ENCODE measurements at regions not wholly inside any gene's neighbourhood (a gene's known extent, or its start where the extent isn't known, plus 50 kb on each side); places are given as distances from the start of the nearest gene placed in this dataset.

DNA sequence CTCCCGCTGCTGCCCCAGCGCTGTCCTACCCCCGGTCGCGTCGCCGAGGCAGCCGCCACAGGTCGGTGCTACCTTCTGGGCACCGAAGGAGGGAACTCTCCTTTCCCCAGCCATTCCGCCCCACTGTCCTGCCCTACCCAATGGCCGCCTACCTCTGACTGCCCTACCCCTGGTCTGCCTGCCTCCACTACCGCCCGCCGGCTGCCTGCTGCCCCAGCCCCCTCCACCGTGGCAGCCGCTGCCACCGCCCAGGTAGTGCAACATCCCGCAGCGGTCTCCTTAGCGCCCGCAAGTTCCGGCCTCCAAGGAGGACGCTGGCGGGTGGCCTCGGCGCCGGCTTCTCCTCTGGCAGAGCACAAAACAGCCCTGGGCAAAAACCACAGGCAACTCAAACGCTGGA is 1303.1 kb downstream of the UQCRFS1 start:
- H3K9me3 Mint-ChIP-seq, result peaks cover 71% of the 10 kb centered on the region
- ChIA-PET POLR2A (no interaction called here), CTCF (no interaction called here)
- H3K4me1 Mint-ChIP-seq, result no peaks in the 10 kb centered on the region
- DNase-seq (ENCODE audit: low spot score) (no peak), ATAC-seq (no peak)
- H3K4me3 Mint-ChIP-seq, result no peak overlapping the region
- H3K36me3 Mint-ChIP-seq, result peaks cover 47% of the 10 kb centered on the region
- TF ChIP-seq, protein P1, sequence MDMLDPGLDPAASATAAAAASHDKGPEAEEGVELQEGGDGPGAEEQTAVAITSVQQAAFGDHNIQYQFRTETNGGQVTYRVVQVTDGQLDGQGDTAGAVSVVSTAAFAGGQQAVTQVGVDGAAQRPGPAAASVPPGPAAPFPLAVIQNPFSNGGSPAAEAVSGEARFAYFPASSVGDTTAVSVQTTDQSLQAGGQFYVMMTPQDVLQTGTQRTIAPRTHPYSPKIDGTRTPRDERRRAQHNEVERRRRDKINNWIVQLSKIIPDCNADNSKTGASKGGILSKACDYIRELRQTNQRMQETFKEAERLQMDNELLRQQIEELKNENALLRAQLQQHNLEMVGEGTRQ (CRISPR knock-in tag; IDR thresholded peaks at IDR 0.05), result no peak
- TF ChIP-seq, protein P2, sequence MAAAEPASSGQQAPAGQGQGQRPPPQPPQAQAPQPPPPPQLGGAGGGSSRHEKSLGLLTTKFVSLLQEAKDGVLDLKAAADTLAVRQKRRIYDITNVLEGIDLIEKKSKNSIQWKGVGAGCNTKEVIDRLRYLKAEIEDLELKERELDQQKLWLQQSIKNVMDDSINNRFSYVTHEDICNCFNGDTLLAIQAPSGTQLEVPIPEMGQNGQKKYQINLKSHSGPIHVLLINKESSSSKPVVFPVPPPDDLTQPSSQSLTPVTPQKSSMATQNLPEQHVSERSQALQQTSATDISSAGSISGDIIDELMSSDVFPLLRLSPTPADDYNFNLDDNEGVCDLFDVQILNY (CRISPR knock-in tag; IDR thresholded peaks at IDR 0.05), result no peak
- TF ChIP-seq ZNF396 (CRISPR knock-in tag; IDR thresholded peaks at IDR 0.05; ENCODE audit: borderline replicate concordance) (no peak), GABPB1 (CRISPR knock-in tag; IDR thresholded peaks at IDR 0.05) (no peak), ZNF317 (CRISPR knock-in tag; IDR thresholded peaks at IDR 0.05; ENCODE audit: borderline replicate concordance, low read depth) (no peak)
- H3K27ac Mint-ChIP-seq, result no peak overlapping the region
- H3K27me3 Mint-ChIP-seq (ENCODE audit: low read depth), result peaks cover 6% of the 10 kb centered on the region; the same call in 1 of the 2 replicates

DNA sequence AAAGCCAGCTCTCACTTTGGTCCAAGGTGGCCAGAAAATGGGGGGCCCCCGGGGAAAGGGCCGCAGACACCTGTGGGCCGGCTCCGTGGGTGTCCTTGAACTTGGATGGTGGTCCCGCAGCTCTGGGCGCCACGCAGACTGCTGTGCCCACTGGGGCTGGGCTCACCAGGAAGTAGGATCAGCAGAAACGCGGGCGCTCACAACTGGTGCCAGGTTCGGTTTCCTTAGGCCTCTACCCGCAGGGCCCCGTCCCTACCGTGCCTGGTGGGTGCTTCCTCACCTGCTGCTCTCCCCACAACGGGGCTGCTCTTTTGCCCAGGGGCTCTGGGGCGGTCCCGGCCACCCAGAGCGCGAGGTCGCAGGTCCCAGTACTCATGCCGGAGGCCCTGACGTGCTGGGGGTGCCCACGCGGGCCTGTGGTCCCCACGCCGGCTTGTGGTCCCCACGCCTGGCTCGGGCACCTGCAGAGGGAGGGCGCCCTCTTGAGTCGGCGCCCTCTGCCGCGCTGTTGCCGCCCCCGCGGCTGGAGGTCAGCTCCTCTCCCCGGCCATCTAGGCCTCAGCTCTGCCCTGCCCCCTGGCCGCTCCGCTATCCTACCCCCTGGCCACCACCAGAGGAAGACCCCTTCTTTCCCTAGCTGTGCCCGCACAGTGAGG is 1303.6 kb downstream of the UQCRFS1 start:
- Mint-ChIP-seq H3K4me3 (no peak overlapping the region), H3K4me1 (no peaks in the 10 kb centered on the region), H3K9me3 (peaks cover 74% of the 10 kb centered on the region), H3K36me3 (peaks cover 52% of the 10 kb centered on the region), H3K27ac (no peak overlapping the region), H3K27me3 (ENCODE audit: low read depth) (peaks cover 6% of the 10 kb centered on the region; the same call in 1 of the 2 replicates)
- ChIA-PET CTCF (no interaction called here), POLR2A (no interaction called here)
- DNase-seq (ENCODE audit: low spot score), result no peak
- TF ChIP-seq CBFB (CRISPR knock-in tag; IDR thresholded peaks at IDR 0.05; ENCODE audit: low read depth), result no peak
- ATAC-seq, result no peak

DNA sequence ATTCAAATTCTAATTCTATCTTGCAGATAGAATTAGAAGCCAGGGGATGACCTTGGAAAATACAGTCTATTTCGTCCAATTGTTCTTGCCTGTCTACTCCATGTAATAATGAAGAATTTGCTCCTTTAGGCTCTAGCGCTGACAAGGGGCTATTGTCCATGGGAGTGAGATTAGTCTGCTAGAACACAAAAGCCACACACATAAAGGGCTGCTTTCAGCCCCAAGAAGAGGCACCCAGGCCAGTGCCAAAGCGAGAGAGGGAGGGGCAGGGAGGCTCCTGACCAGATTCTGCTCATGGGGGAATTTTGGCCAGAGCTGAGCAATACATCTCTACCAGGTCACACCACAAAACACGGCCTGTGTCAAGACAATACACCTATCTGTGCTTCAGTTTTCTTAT is 1306.9 kb downstream of the UQCRFS1 start:
- no peaks in the 10 kb centered on the region for H3K4me1 Mint-ChIP-seq
- ChIA-PET CTCF (no interaction called here), POLR2A (no interaction called here)
- H3K9me3 Mint-ChIP-seq, result peaks cover 72% of the 10 kb centered on the region
- peaks cover 7% of the 10 kb centered on the region; the same call in 1 of the 2 replicates for H3K27me3 Mint-ChIP-seq (ENCODE audit: low read depth)
- DNase-seq (ENCODE audit: low spot score) (no peak), ATAC-seq (no peak)
- H3K4me3 Mint-ChIP-seq, result no peak overlapping the region
- no peak overlapping the region for H3K27ac Mint-ChIP-seq
- TF ChIP-seq, protein P3, sequence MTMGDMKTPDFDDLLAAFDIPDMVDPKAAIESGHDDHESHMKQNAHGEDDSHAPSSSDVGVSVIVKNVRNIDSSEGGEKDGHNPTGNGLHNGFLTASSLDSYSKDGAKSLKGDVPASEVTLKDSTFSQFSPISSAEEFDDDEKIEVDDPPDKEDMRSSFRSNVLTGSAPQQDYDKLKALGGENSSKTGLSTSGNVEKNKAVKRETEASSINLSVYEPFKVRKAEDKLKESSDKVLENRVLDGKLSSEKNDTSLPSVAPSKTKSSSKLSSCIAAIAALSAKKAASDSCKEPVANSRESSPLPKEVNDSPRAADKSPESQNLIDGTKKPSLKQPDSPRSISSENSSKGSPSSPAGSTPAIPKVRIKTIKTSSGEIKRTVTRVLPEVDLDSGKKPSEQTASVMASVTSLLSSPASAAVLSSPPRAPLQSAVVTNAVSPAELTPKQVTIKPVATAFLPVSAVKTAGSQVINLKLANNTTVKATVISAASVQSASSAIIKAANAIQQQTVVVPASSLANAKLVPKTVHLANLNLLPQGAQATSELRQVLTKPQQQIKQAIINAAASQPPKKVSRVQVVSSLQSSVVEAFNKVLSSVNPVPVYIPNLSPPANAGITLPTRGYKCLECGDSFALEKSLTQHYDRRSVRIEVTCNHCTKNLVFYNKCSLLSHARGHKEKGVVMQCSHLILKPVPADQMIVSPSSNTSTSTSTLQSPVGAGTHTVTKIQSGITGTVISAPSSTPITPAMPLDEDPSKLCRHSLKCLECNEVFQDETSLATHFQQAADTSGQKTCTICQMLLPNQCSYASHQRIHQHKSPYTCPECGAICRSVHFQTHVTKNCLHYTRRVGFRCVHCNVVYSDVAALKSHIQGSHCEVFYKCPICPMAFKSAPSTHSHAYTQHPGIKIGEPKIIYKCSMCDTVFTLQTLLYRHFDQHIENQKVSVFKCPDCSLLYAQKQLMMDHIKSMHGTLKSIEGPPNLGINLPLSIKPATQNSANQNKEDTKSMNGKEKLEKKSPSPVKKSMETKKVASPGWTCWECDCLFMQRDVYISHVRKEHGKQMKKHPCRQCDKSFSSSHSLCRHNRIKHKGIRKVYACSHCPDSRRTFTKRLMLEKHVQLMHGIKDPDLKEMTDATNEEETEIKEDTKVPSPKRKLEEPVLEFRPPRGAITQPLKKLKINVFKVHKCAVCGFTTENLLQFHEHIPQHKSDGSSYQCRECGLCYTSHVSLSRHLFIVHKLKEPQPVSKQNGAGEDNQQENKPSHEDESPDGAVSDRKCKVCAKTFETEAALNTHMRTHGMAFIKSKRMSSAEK (CRISPR knock-in tag; IDR thresholded peaks at IDR 0.05; ENCODE audit: borderline replicate concordance), result no peak
- TF ChIP-seq ESRRA (CRISPR knock-in tag; IDR thresholded peaks at IDR 0.05; ENCODE audit: borderline replicate concordance), result no peak
- TF ChIP-seq, protein P4, sequence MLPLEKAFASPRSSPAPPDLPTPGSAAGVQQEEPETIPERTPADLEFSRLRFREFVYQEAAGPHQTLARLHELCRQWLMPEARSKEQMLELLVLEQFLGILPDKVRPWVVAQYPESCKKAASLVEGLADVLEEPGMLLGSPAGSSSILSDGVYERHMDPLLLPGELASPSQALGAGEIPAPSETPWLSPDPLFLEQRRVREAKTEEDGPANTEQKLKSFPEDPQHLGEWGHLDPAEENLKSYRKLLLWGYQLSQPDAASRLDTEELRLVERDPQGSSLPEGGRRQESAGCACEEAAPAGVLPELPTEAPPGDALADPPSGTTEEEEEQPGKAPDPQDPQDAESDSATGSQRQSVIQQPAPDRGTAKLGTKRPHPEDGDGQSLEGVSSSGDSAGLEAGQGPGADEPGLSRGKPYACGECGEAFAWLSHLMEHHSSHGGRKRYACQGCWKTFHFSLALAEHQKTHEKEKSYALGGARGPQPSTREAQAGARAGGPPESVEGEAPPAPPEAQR (CRISPR knock-in tag; IDR thresholded peaks at IDR 0.05), result no peak
- peaks cover 64% of the 10 kb centered on the region for H3K36me3 Mint-ChIP-seq

DNA sequence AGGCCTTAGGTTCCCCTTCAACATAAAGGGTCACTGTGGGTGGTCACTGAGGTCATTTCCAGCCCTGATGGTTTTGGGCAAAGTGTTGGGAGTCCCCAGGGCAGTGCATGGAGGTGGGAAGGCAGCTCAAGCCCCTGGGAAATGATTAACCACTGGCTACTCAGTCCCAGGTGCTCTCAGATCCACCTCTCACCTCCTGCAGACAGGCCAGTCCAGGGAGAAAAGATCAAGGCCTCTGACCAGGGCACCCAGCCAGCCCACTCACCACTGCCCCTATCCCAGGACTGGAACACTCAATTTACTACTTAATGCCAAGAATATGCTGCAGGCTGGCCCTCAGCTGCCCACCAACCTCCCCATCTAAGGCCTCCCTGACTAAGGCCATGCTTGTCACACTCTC is 1307.9 kb downstream of the UQCRFS1 start:
- DNase-seq (ENCODE audit: low spot score), result no peak
- Mint-ChIP-seq H3K36me3 (peaks cover 68% of the 10 kb centered on the region), H3K4me3 (no peak overlapping the region), H3K27me3 (ENCODE audit: low read depth) (peaks cover 13% of the 10 kb centered on the region), H3K27ac (no peak overlapping the region), H3K4me1 (no peaks in the 10 kb centered on the region), H3K9me3 (peaks cover 75% of the 10 kb centered on the region)
- ATAC-seq, result no peak
- no peak for TF ChIP-seq ZNF219 (CRISPR knock-in tag; IDR thresholded peaks at IDR 0.05; ENCODE audit: borderline replicate concordance)
- TF ChIP-seq, protein P5, sequence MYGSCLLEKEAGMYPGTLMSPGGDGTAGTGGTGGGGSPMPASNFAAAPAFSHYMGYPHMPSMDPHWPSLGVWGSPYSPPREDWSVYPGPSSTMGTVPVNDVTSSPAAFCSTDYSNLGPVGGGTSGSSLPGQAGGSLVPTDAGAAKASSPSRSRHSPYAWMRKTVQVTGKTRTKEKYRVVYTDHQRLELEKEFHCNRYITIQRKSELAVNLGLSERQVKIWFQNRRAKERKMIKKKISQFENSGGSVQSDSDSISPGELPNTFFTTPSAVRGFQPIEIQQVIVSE (CRISPR knock-in tag; IDR thresholded peaks at IDR 0.05; ENCODE audit: borderline replicate concordance), result no peak
- TF ChIP-seq KAT7 (CRISPR knock-in tag; IDR thresholded peaks at IDR 0.05; ENCODE audit: borderline replicate concordance), result no peak
- ChIA-PET CTCF (no interaction called here), POLR2A (no interaction called here)

All from WTC11 (cell line).